ENCODE measurements at regions not wholly inside any gene's neighbourhood (a gene's known extent, or its start where the extent isn't known, plus 50 kb on each side); places are given as distances from the start of the nearest gene placed in this dataset.

- no peak for DNase-seq
Measured at GRCh38 chr12:24118668-24119067, 169.2 kb upstream of the SOX5 start.

GRCh38 chr12:24116548-24116947 is 167.1 kb upstream of the SOX5 start:
- no peak for DNase-seq

DNA sequence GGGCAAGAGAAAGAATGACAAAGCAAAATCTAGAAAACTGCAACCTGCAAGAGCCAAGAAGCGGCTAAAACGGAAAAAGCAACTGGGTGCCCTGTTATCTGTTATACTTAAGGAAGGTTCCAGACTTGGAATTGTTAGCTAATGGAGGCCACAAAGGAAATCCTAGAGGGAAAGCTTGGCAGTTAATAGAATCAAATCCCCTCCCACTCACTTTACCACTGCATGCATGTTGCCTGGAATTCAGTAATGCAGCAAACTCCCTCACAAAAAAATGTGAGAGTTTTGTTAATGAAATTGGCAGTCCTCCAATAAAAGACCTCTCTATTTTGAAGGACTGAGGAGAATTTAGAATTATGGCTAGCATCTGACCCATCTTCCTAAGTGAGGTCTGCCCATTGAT is 164.2 kb upstream of the SOX5 start:
- no peak for DNase-seq

- DNase-seq, result no peak
Measured at GRCh38 chr12:24111616-24112015, 162.1 kb upstream of the SOX5 start.

- no peak for DNase-seq
Measured at GRCh38 chr12:24111086-24111485, 161.6 kb upstream of the SOX5 start.

- peak; percentile 48 for DNase-seq
Measured at GRCh38 chr12:24109381-24110039, 160.0 kb upstream of the SOX5 start.

DNA sequence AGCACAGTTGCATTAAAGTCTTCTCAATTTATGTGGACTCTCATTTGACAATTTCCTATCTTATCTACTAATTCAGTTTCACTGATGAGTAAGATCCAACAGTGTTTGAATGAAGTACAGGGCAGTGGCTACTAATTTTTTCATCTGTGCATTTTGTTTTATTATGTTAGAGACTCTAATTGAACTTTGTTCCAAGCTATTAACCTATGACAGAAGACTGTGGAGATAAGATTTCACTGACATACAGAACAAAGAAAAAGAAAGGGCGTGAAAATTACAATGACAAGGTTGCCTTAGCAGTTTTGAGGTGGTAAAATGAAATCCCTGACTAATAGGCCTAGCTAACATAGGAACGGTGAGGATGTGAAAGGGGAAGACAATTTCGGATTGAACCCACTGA is 153.2 kb upstream of the SOX5 start:
- no peak for DNase-seq

DNA sequence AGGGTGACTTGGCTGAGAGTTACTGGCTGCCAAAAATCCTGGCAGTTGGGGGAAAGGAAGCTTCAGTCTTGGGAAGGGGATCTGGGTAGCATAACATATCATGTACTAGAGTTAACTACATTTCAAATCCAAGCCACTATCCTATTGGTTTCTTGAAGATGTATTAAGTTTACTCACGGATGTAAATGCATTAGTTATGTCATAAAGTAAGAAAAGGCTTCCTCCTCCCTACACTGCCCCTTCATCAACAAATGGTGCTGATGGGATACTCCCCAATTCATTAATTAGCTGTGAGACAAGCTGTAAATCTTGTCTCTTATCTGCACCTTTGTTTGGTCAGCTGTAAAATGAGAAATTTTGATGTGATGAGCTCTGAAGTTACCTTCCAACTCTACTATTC is 150.1 kb upstream of the SOX5 start:
- DNase-seq, result no peak

DNA sequence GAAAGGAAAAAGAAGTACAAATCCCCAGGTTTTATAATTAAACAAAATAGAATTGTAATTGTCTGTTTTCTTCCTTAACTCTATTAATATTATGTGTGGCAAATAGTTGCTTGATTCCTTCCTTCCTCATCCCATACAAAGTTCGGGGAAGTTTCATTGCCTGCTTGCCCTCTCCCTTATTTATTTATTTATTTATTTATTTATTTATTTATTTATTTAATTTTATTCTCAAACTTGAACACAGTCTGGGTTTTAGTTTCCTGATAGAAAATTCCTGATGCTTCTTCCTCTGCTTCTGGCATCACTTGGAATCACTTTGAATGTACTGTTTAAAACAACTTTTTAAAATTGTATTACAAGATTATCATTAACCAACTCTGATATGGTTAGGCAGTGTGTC is 145.8 kb upstream of the SOX5 start:
- no peak for DNase-seq

DNA sequence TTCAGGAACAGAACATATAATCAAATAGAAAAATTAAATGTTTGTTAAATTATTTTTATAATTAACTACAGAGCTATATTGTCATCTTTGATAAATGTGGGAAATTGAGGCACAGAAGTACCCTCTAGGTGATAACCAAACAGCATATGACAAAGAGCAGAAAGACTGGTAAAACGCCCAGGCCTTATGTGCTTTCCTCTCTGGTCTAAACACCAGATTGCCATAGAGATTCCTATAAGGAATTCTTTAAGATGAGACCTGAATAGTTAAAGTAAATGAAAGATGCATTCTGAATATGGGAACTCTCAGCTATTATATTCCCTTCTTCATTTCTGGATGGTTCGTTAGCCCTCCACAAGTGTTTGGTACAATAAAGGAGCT is 140.0 kb upstream of the SOX5 start:
- no peak for DNase-seq

DNA sequence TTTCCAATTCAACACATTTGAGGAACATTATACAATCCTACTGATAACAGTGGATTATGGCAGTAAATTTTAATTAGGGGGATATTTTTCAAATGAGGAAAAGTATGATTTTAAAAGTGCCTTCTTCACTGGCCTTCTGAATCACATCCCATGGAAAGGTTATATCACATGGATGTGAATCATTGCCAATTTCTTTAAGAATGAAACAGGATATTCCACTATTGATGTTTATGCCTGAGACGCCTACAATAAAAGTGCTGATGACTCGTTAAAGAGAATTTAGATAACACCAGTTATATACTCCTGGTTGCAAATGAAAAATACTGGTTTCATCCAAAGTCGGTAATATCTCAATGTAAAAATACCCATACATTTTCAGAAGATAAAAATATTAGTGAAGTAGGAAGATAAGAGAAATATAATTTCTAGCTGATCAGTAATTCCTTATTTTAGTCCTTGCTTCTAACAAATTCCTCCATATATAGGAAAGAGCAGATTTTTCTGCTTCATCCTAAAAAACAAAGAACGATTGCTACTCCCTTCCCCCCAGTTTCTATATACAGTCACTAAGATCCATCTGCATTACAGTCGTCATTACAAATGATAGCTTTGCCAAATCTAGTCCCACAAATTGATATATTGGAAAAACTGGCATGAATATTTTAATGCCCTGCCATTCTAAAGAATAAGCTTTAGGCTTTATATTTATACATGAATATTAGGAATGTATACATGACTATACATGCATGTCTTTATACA is 139.5 kb upstream of the SOX5 start:
- no peak for DNase-seq

DNA sequence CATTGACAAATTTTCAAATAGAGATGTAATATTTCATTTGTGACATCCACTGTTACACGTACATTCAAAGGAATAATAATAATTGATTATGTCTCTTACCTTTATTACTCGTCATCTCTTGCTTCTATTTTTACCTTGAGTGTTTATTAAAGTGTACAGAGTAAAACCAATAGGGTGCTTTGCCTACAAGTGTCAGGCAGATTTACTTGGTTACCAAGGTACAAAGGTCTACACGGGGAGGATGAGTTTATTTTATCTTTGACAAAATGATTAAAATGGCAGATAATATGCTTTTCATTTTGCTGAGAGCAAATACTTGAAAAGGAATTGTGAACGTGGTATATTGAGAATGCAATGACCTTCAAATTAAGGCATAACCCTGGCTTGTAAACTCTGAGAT is 137.8 kb upstream of the SOX5 start:
- no peak for DNase-seq

DNA sequence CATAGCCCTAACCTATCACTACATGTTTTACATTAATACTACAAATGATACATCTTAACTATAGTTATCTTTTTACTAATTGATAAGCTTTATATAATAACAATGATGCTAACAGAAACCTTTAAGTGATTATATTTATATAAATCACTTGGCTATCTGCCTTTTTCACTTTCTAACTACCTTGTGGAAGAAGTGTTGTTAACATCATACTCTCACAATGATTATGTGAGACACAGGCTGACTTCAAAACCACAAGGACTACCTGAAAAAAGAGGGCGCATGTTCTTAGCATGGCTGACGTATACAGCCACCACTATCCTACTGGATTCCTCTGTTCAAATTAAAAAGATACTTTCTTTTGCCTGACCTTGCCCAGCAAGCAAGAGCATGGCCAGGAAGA is 135.3 kb upstream of the SOX5 start:
- DNase-seq, result no peak

GRCh38 chr12:24083838-24084237 is 134.4 kb upstream of the SOX5 start:
- DNase-seq, result no peak

DNA sequence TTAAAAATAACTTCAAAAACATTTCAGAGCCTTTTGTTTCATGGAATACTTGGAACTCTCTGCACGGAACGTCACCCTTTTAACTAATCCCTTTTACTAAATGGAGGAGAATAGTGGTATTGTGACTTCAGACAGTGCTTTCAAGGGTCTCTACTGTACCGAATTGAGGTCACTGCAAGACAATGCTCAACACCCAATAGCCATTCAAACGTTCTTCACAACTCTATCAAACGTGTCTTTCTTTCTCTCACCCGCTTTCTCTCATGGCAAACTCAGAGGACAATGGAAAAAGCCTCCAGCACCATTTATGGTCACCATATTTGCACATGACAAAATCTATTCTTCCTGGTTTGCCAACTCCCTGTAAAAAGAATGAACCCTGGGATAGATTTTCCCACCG is 132.1 kb upstream of the SOX5 start:
- no peak for DNase-seq

GRCh38 chr12:24081092-24081529 is 131.6 kb upstream of the SOX5 start:
- DNase-seq, result no peak

DNA sequence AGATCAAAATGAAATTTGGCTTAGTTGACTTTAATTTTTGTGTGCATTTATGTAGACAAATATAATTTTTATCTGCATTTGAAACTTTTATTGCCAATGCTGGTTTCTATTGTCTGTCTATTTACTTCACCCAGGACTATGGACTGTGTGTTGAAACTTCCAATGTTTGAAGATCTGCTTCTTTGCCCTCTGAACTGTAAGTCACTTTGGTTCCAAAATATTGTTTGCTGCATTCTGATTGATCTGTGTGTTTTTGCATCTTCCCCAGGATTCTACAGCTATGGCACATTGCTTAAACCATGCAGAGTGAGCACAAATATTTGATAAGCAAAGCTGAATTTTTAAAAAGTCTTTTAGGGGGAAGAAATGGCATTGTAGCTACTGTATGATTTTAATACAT is 131.0 kb upstream of the SOX5 start:
- no peak for DNase-seq

- DNase-seq, result no peak
Measured at GRCh38 chr12:24079083-24079482, 129.6 kb upstream of the SOX5 start.

- peak; percentile 84 for DNase-seq
Measured at GRCh38 chr12:24078318-24078765, 128.9 kb upstream of the SOX5 start.

DNA sequence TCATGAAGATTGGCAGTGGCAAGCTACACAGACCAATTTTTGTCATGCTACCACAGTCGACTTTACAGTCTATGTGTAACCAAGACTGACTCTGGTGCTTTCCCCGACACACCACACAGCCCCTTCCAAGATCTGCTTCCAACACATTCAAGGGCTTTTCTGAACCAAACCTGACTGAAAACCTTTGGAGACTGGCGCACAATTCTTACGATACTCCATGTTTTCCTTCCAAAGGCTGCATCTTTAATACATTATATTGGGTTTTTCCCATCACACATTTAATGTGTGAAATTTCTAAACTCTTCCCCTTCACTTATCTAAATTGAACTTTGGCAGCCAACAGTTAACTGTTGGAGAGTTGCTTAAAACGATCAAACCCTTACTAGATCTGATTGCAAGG is 127.7 kb upstream of the SOX5 start:
- DNase-seq, result no peak

GRCh38 chr12:24075650-24076049 is 126.2 kb upstream of the SOX5 start:
- DNase-seq, result no peak

- no peak for DNase-seq
Measured at GRCh38 chr12:24073170-24073810, 123.8 kb upstream of the SOX5 start.

DNA sequence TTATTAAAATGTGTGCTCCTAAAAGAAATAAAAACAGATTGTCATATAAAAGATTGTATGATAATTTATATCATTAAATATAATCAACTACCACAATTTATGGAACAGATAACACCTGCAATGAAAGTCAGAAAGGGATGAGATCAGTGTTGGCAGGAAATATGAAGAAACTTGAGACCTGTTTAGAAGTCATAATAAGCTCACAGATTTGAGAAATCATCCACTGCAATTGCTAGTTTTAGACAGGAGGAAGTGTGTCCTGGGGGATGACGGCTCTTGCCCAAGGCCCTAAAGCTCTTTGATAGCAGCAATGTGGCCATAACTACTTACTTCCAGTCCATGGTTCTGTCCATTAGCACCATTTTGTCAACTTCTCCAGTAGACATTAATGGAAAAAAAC is 122.8 kb upstream of the SOX5 start:
- no peak for DNase-seq

- DNase-seq, result no peak
Measured at GRCh38 chr12:24071842-24072241, 122.4 kb upstream of the SOX5 start.
